ENCODE measurements at regions not wholly inside any gene's neighbourhood (a gene's known extent, or its start where the extent isn't known, plus 50 kb on each side); places are given as distances from the start of the nearest gene placed in this dataset.

- DNase-seq (no peak), ATAC-seq (ENCODE audit: low FRiP score in 2 of 2) (no peak)
- Histone ChIP-seq H3K9me3 (no peaks in the 10 kb centered on the region), H3K36me3 (no peaks in the 10 kb centered on the region), H3K4me3 (no peak overlapping the region), H3K4me1 (no peaks in the 10 kb centered on the region), H3K27me3 (no peaks in the 10 kb centered on the region), H3K27ac (no peak overlapping the region)
- no peak for TF ChIP-seq EP300 (IDR thresholded peaks at IDR 0.05)
- TF ChIP-seq POLR2AphosphoS5 (IDR thresholded peaks at IDR 0.05) = no peak
- TF ChIP-seq POLR2A (IDR thresholded peaks at IDR 0.05) = no peak
- no peak for TF ChIP-seq CTCF (IDR thresholded peaks at IDR 0.05)
- 49 to 55% methylated on average over 5 of the region's 5 CpGs for WGBS, 2 donors
Measured at GRCh38 chr6:112979830-112980229, 632.7 kb downstream of the RFPL4B start.

DNA sequence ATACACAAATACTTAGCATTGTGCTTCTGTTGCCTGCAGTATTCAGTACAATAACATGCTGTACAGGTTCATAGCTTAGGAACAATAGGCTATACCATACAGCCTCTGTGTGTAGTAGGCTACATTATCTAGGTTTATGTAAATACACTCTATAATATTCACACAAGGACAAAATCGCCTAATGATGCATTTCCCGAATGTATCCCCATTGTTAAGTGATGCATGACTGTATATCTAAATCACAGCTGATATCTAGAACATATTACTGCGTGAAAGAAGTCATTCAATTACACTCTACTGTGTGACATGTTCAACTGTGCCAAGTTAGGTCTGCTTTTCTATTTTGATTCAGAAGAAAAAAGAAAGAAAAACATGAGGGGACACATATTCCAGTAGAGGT is 633.5 kb downstream of the RFPL4B start:
- no peak for DNase-seq
- Histone ChIP-seq H3K27me3 (no peaks in the 10 kb centered on the region), H3K4me3 (no peak overlapping the region), H3K27ac (no peak overlapping the region), H3K36me3 (no peaks in the 10 kb centered on the region), H3K4me1 (no peaks in the 10 kb centered on the region), H3K9me3 (no peaks in the 10 kb centered on the region)
- TF ChIP-seq EP300 (IDR thresholded peaks at IDR 0.05) (no peak), POLR2AphosphoS5 (IDR thresholded peaks at IDR 0.05) (no peak)
- WGBS, 2 donors = 91 to 92% methylated on average over 3 of the region's 3 CpGs
- ATAC-seq (ENCODE audit: low FRiP score in 2 of 2) = no peak

GRCh38 chr6:112983713-112984261 is 636.7 kb downstream of the RFPL4B start:
- Histone ChIP-seq H3K4me1 (no peaks in the 10 kb centered on the region), H3K4me3 (no peak overlapping the region), H3K36me3 (no peaks in the 10 kb centered on the region), H3K27me3 (no peaks in the 10 kb centered on the region), H3K9me3 (no peaks in the 10 kb centered on the region), H3K27ac (no peak overlapping the region)
- no peak for ATAC-seq (ENCODE audit: low FRiP score in 2 of 2)
- WGBS, 2 donors = 64 to 81% methylated on average over 1 of the region's 1 CpG
- no peak for DNase-seq
- no peak for TF ChIP-seq POLR2A (IDR thresholded peaks at IDR 0.05)
- TF ChIP-seq POLR2AphosphoS5 (IDR thresholded peaks at IDR 0.05) = no peak
- no peak for TF ChIP-seq EP300 (IDR thresholded peaks at IDR 0.05)
- no peak for TF ChIP-seq CTCF (IDR thresholded peaks at IDR 0.05)

DNA sequence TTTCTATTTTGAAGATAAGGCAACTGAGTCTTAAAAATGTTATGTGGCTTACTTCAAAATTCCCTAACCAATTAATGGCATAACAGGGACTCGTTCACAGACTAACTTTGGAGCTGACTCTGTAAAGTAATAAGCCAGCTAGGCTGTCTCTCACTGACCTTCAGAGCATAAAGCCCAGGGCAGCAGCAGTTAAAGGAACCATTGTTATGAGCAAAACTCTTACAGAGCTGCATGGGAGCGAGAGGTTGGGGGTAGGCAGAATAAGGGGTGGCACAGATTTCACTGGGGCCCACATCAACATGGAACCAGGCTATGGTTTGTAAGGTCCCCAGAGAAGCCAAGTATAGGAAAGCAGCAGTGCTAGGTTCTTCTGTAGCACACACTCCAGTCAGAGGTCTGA is 637.8 kb downstream of the RFPL4B start:
- no peak overlapping the region for H3K27ac ChIP-seq
- H3K27me3 ChIP-seq = no peaks in the 10 kb centered on the region
- WGBS, 2 donors = 78 to 81% methylated on average over 2 of the region's 2 CpGs
- no peak for TF ChIP-seq POLR2A (IDR thresholded peaks at IDR 0.05)
- TF ChIP-seq CTCF (IDR thresholded peaks at IDR 0.05) = no peak
- TF ChIP-seq EP300 (IDR thresholded peaks at IDR 0.05) = no peak
- TF ChIP-seq POLR2AphosphoS5 (IDR thresholded peaks at IDR 0.05) = no peak
- ATAC-seq (ENCODE audit: low FRiP score in 2 of 2) = no peak
- H3K9me3 ChIP-seq = no peaks in the 10 kb centered on the region
- H3K4me1 ChIP-seq = no peaks in the 10 kb centered on the region
- no peaks in the 10 kb centered on the region for H3K36me3 ChIP-seq
- DNase-seq = no peak
- H3K4me3 ChIP-seq = no peak overlapping the region

DNA sequence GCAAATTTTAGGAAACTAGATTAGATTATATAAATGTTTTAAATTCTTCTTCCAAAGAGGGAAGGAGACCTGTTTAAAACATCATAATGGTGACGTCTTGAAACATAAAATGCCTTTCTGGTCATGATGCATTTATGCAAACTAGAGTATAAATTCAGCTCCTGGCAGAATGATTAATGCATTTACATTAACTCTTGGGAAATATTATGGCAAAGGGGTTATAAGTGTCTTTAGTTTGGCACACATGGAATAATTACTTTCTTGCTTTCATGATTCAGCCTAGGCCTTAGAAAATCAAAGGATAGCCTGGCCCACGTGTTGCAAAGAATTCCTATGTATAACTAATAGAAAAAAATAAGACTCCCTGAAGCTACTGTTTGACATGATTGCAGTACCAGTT is 639.2 kb downstream of the RFPL4B start:
- H3K36me3 ChIP-seq = no peaks in the 10 kb centered on the region
- H3K27ac ChIP-seq = no peak overlapping the region
- TF ChIP-seq CTCF (IDR thresholded peaks at IDR 0.05) = no peak
- no peak for TF ChIP-seq POLR2AphosphoS5 (IDR thresholded peaks at IDR 0.05)
- DNase-seq (no peak), ATAC-seq (ENCODE audit: low FRiP score in 2 of 2) (no peak)
- H3K4me1 ChIP-seq = no peaks in the 10 kb centered on the region
- 75 to 80% methylated on average over 2 of the region's 2 CpGs for WGBS, 2 donors
- H3K27me3 ChIP-seq = no peaks in the 10 kb centered on the region
- H3K9me3 ChIP-seq = no peaks in the 10 kb centered on the region
- H3K4me3 ChIP-seq = no peak overlapping the region
